HepG2 (cell line): ENCODE measurements at regions not wholly inside any gene's neighbourhood (a gene's known extent, or its start where the extent isn't known, plus 50 kb on each side); places are given as distances from the start of the nearest gene placed in this dataset.

Source experiments
- ATAC-seq: fragments of 200-7000 bp; cut with Tn5 transposase; 3 replicates; pipeline ENCODE4 v1.9.1; 2020; ENCODE audit warnings: mild to moderate bottlenecking, moderate library complexity
- BruUV-seq: library from RNA; stranded (reverse); fragments of 400-500 nt; replicated peaks from 2 replicates; lab custom pipeline; 2021; lab: Mats Ljungman, UMichigan
- CTCF ChIA-PET: fragments of 300-600 bp; formaldehyde crosslinking; extraction: SDS; loops from one replicate; lab custom pipeline; 2021; ENCODE audit warnings: low total read pairs, inconsistent platforms, low intra/inter-chr PET ratio; lab: Yijun Ruan, JAX
- POLR2A ChIA-PET: fragments of 350-600 bp; sonication (Branson Sonifier 250); formaldehyde crosslinking; loops from one replicate; lab custom pipeline; 2020; ENCODE audit warnings: antibody characterized with exemption, inconsistent platforms; lab: Yijun Ruan, JAX
- DNase-seq: peaks from one replicate; pipeline ENCODE4 v3.0.0-alpha.2; 2015; ENCODE audit warnings: low spot score
- FAIRE-seq: peaks from 3 replicates; lab custom pipeline; 2011; peaks lifted over from hg19 to GRCh38; lab: Jason Lieb, UNC
- H2AFZ ChIP-seq: one replicate; pipeline ENCODE4 v1.6.1; 2011; ENCODE audit warnings: low read length, inconsistent platforms
- H3K27ac ChIP-seq: fragments of 300-600 bp; 3 replicates; pipeline ENCODE4 v1.8.0; 2011; ENCODE audit warnings: mixed run types, mild to moderate bottlenecking, mixed read lengths, low read length, inconsistent platforms; ENCODE audit not compliant: insufficient read depth; ENCODE audit errors: extremely low read length
- H3K27me3 ChIP-seq, 2 experiments: fragments of 200-600 bp in 1 of 2; 2 replicates in 1 of 2; 3 replicates in 1 of 2; pipeline versions ENCODE4 v1.6.0 to v1.8.0; 2011; ENCODE audit warnings: low read length in 2 of 2, mild to moderate bottlenecking in 2 of 2, moderate library complexity in 2 of 2, inconsistent platforms in 1 of 2; ENCODE audit not compliant: insufficient read depth in 2 of 2, control insufficient read depth in 1 of 2
- H3K36me3 ChIP-seq, 2 experiments: fragments of 200-600 bp in 1 of 2; replicated peaks in 1 of 2; 2 replicates in 1 of 2; 3 replicates in 1 of 2; pipeline versions ENCODE4 v1.5.1 to v1.8.0; 2011; ENCODE audit warnings: low read length in 2 of 2, inconsistent platforms in 1 of 2; ENCODE audit not compliant: insufficient read depth in 2 of 2, control insufficient read depth in 1 of 2
- H3K4me1 ChIP-seq: 2 replicates; pipeline ENCODE4 v1.5.1; 2012; ENCODE audit warnings: low read length, inconsistent platforms; ENCODE audit not compliant: insufficient read depth
- H3K4me2 ChIP-seq: 2 replicates; pipeline ENCODE4 v1.6.0; 2011; ENCODE audit warnings: low read depth, low read length, inconsistent platforms
- H3K4me3 ChIP-seq, 3 experiments: fragments of 200-600 bp in 1 of 3; sonication (generic), shearing (Covaris generic) in 1 of 3; replicated peaks in 1 of 3; 2 replicates each; pipeline ENCODE4 v1.5.1; 2011 to 2016; ENCODE audit warnings: low read length in 3 of 3, inconsistent platforms in 2 of 3, low read depth in 2 of 3, mild to moderate bottlenecking in 2 of 3, control low read depth in 1 of 3, mixed read lengths in 1 of 3; ENCODE audit not compliant: insufficient read depth in 1 of 3
- H3K79me2 ChIP-seq: one replicate; pipeline ENCODE4 v1.6.1; 2011; ENCODE audit warnings: low read length, inconsistent platforms; ENCODE audit not compliant: insufficient read depth
- H3K9ac ChIP-seq: 2 replicates; pipeline ENCODE4 v1.6.0; 2011; ENCODE audit warnings: mild to moderate bottlenecking, low read depth, low read length, inconsistent platforms; ENCODE audit not compliant: insufficient read depth
- H3K9me3 ChIP-seq: 2 replicates; pipeline ENCODE4 v1.5.1; 2012; ENCODE audit warnings: mild to moderate bottlenecking, low read length
- H4K20me1 ChIP-seq: 2 replicates; pipeline ENCODE4 v1.6.0; 2011; ENCODE audit warnings: inconsistent platforms, mild to moderate bottlenecking, low read length, moderate library complexity; ENCODE audit not compliant: insufficient read depth
- BRF2 ChIP-seq: sonication (generic); formaldehyde crosslinking; IDR thresholded peaks from 2 replicates; pipeline ENCODE4 v1.8.1; 2022; ENCODE audit warnings: mild to moderate bottlenecking, missing genetic modification reagents
- STAG1 ChIP-seq: sonication (generic); formaldehyde crosslinking; IDR thresholded peaks from 2 replicates; pipeline ENCODE4 v1.4.0; 2020; ENCODE audit warnings: missing genetic modification reagents
- TERF1 ChIP-seq: sonication (generic); formaldehyde crosslinking; IDR thresholded peaks from 2 replicates; pipeline ENCODE4 v1.8.0; 2022; ENCODE audit warnings: mild to moderate bottlenecking, missing genetic modification reagents, moderate library complexity
- WGBS: methylation state at CpG from one replicate; pipeline ENCODE4 v1.1.6; 2017; ENCODE audit warnings: low lambda C conversion rate; 5-methylcytosine and 5-hydroxymethylcytosine counted together
- in situ Hi-C: cut with HindIII; loops from 2 replicates; pipeline ENCODE4 v1.10.0; 2017; ENCODE audit warnings: low pct_unique_long_range_greater_than_20kb; ENCODE audit not compliant: extremely low pct_ligation_motif_present
- intact Hi-C: fragments of 100-400 bp; cut with micrococcal nuclease; formaldehyde crosslinking; loops from one replicate; pipeline ENCODE4 v1.10.0; 2022; ENCODE audit not compliant: unreplicated experiment

DNA sequence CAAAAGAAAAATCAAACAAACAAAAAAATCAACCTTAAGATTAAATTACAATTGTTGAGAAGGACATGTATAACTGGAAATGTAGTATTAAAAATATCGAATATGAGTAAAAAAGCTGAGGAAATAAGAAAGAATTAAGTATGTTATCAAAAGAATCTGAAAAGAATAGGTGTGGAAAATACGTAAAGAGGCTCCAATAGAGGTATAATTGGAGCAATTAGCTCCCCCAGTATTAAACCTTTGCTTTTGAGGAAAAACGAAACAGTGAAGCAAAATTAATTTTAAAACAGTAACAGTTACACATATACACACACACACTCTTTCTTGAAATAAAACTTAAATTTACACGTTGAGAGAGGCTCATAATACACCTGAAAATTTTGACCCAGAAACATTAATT, 578.7 kb upstream of the ADAMTS16 start (continued):
- TF ChIP-seq BRF2 (CRISPR knock-in tag), result no peak

DNA sequence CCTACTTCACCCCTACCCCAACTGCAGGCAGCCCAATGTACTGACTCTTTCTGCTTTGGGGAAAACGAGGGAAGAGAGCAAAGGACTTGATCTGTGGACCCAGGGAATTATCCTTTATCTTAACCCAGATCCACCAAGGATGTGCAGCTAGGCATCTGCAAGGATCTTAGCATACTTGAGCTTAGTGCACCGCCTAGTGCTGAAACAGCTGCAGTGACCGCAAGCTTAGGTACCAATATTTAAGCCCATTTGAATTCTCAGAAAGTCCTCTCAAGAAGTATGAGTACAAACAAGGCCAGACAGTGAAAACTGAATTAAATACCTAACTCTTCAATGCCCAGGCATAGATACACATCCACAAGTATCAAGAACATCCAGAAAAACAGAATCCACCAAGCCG, 576.7 kb upstream of the ADAMTS16 start:
- Histone ChIP-seq H3K27me3 (no peaks in the 10 kb centered on the region), H3K4me1 (no peaks in the 10 kb centered on the region), H3K27ac (no peak overlapping the region), H3K4me3 (no peak overlapping the region), H3K79me2 (no peaks in the 10 kb centered on the region), H3K9ac (no peak overlapping the region), H2AFZ (no peak overlapping the region), H4K20me1 (no peaks in the 10 kb centered on the region), H3K36me3 (no peaks in the 10 kb centered on the region), H3K4me2 (no peak overlapping the region), H3K9me3 (peaks cover 72% of the 10 kb centered on the region)
- ChIA-PET POLR2A (no interaction called here), CTCF (no interaction called here)
- ATAC-seq (no peak), DNase-seq (no peak), FAIRE-seq (no peak)
- in situ Hi-C loops (no loop called here), intact Hi-C loops (no loop called here)
- TF ChIP-seq TERF1 (no peak), STAG1 (CRISPR knock-in tag) (peak; percentile 19; the same call in 1 of the 2 replicates)
- BruUV-seq, result no TSS peak
- 15% methylated on average over 4 of the region's 4 CpGs for WGBS
